Endothelial cell of umbilical vein (primary cell): ENCODE measurements at regions not wholly inside any gene's neighbourhood (a gene's known extent, or its start where the extent isn't known, plus 50 kb on each side); places are given as distances from the start of the nearest gene placed in this dataset.

Experiments used
- EZH2 ChIP-seq: IDR thresholded peaks from 2 replicates; pipeline ENCODE4 v1.6.1; 2012; ENCODE audit warnings: borderline replicate concordance, low read depth, mild to moderate bottlenecking, moderate library complexity, low read length, inconsistent platforms; ENCODE audit not compliant: severe bottlenecking
- POLR2A ChIP-seq: IDR thresholded peaks from 2 replicates; pipeline ENCODE4 v1.6.1; 2012; ENCODE audit warnings: low read depth, mild to moderate bottlenecking, control low read depth, low read length
- POLR2AphosphoS5 ChIP-seq: IDR thresholded peaks from 2 replicates; pipeline ENCODE4 v1.6.1; 2012; ENCODE audit warnings: low read depth, mild to moderate bottlenecking, control low read depth, low read length, moderate library complexity; ENCODE audit not compliant: insufficient read depth
- TF ChIP-seq, protein P1 (sequence below), 2 donors: IDR thresholded peaks; 1 replicate in 1 of 2; 2 replicates in 1 of 2; pipeline ENCODE4 v1.5.1; 2011; ENCODE audit warnings: low read length in 2 of 2, mild to moderate bottlenecking in 2 of 2, moderate library complexity in 2 of 2, control low read depth in 1 of 2, inconsistent platforms in 1 of 2, low read depth in 1 of 2; ENCODE audit not compliant: insufficient read depth in 1 of 2; ENCODE audit errors: extremely low read depth in 1 of 2

DNA sequence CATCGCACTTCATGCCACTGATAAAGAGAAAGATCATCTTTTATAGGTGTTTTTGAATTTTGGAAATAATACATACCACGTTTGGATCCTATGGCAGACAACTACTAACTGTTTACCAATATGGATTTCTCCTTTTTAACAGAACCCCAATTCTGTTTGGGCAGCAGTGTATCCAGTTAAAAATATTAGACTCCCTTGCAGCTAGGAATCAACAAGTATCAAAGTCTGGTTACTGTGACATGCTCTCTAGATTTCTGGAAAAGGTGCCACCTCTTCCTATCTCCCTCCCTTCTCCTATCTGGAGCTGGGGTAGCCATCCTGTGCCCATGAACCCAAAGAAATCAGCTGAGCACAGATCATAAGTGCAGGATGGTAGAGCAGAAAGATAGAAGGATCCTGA is 54.1 kb upstream of the DTNBP1 start:
- TF ChIP-seq POLR2A = no peak
- TF ChIP-seq, protein P1, sequence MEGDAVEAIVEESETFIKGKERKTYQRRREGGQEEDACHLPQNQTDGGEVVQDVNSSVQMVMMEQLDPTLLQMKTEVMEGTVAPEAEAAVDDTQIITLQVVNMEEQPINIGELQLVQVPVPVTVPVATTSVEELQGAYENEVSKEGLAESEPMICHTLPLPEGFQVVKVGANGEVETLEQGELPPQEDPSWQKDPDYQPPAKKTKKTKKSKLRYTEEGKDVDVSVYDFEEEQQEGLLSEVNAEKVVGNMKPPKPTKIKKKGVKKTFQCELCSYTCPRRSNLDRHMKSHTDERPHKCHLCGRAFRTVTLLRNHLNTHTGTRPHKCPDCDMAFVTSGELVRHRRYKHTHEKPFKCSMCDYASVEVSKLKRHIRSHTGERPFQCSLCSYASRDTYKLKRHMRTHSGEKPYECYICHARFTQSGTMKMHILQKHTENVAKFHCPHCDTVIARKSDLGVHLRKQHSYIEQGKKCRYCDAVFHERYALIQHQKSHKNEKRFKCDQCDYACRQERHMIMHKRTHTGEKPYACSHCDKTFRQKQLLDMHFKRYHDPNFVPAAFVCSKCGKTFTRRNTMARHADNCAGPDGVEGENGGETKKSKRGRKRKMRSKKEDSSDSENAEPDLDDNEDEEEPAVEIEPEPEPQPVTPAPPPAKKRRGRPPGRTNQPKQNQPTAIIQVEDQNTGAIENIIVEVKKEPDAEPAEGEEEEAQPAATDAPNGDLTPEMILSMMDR (IDR thresholded peaks at IDR 0.05; ENCODE audit: extremely low read depth in 1 of 2, insufficient read depth in 1 of 2, low read depth in 1 of 2, low read length in 2 of 2) = no peak
- no peak for TF ChIP-seq POLR2AphosphoS5
- TF ChIP-seq EZH2 = no peak
